T47D (cell line): ENCODE measurements at regions not wholly inside any gene's neighbourhood (a gene's known extent, or its start where the extent isn't known, plus 50 kb on each side); places are given as distances from the start of the nearest gene placed in this dataset.

Source experiments
- DNase-seq, 2 experiments: peaks; one replicate each; pipeline versions ENCODE4 v3.0.0 to v3.0.0-alpha.2; 2011 to 2012; ENCODE audit warnings: low read depth in 1 of 2, low spot score in 1 of 2
- JUND ChIP-seq: IDR thresholded peaks from 2 replicates; pipeline ENCODE4 v1.6.1; 2012; ENCODE audit warnings: low read depth
- in situ Hi-C: cut with HindIII; loops from 2 replicates; pipeline ENCODE4 v1.10.0; 2016; ENCODE audit warnings: low sequenced_read_pairs, low pct_unique_long_range_greater_than_20kb

- in situ Hi-C loops, result no loop called here
- no peak for DNase-seq
- no peak for TF ChIP-seq JUND
These were observed 89.4 kb downstream of the ANKRD10 start for GRCh38 chr13:110825516-110825915.

DNA sequence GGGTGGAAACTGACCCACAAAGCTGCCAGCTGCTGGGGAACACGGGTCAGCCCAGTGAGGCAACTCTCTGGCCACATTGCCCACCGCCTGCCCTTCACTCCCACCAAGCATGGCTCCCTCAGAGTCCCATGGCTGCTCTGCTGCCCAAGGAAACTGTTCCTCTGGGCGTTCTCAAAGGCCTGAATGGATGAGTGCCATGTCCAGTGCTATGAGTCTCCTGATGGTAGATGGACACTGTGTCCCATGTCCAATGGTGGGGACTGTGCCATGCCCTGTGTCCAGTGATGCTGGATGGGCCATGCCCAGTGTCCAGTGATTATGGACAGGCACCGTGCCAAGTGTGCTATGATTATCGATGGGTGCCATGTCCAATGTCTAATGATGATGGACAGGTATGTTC lies 88.8 kb downstream of the ANKRD10 start:
- no peak for DNase-seq
- TF ChIP-seq JUND, result no peak
- in situ Hi-C loops, result no loop called here

DNA sequence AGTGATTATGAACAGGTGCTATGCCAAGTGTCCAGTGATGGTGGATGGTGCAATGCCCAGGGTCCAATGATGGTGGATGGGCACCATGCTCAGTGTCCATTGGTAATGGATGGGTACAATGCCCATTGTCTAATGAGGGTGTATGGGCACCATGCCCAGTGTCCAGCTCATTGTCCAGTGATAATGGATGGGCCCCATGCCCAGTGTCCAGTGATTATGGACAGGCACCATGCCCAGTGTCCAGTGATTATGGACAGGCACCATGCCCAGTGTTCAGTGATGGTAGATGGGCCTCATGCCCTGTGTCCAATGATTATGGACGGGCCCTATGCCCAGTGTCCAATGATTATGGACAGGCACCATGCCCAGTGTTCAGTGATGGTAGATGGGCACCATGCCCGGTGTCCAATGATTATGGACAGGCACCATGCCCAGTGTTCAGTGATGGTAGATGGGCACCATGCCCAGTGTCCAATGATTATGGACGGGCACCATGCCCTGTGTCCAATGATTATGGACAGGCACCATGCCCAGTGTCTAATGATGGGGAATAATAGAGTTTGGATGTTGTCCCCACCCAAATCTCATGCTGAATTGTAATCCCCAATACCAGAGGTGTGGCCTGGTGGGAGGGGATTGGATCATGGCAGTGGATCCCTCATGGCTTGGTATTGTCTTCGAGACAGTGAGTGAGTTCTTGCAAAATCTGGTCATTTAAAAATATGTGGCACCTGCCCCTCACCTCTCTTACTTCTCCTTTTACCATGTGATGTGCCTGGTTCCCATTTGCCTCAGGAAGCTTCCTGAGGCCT lies 87.8 kb downstream of the ANKRD10 start:
- TF ChIP-seq JUND, result no peak
- no peak for DNase-seq
- in situ Hi-C loops, result no loop called here
